VCaP (cell line): ENCODE measurements at regions not wholly inside any gene's neighbourhood (a gene's known extent, or its start where the extent isn't known, plus 50 kb on each side); places are given as distances from the start of the nearest gene placed in this dataset.

Source experiments
- H3K27ac ChIP-seq: fragments of 450-650 bp; 2 replicates; pipeline ENCODE4 v1.5.1; 2017
- TF ChIP-seq, protein P1 (sequence below): fragments of 450-650 bp; conservative IDR thresholded peaks from 2 replicates; pipeline ENCODE4 v1.5.1; 2017; ENCODE audit warnings: mild to moderate bottlenecking, moderate library complexity

DNA sequence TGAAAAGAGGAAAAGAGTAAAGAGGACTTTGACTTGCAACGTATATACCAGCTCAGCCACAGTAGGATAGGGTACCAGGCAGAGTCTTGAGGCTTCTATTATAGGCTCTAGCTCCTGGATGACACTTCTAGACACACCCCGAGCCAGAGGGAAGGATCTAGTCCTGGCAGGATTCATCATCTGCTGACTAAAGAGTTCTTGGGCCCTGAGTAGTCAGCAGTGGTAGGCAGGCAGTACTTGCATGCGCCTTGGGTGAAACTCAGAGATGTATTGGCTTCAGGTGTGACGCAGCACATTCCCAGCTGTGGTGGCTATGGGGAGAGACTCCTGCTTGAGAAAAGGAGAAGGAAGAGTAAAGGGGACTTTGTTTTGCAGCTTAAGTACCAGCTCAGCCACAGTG, 162.3 kb upstream of the APP start:
- TF ChIP-seq, protein P1, sequence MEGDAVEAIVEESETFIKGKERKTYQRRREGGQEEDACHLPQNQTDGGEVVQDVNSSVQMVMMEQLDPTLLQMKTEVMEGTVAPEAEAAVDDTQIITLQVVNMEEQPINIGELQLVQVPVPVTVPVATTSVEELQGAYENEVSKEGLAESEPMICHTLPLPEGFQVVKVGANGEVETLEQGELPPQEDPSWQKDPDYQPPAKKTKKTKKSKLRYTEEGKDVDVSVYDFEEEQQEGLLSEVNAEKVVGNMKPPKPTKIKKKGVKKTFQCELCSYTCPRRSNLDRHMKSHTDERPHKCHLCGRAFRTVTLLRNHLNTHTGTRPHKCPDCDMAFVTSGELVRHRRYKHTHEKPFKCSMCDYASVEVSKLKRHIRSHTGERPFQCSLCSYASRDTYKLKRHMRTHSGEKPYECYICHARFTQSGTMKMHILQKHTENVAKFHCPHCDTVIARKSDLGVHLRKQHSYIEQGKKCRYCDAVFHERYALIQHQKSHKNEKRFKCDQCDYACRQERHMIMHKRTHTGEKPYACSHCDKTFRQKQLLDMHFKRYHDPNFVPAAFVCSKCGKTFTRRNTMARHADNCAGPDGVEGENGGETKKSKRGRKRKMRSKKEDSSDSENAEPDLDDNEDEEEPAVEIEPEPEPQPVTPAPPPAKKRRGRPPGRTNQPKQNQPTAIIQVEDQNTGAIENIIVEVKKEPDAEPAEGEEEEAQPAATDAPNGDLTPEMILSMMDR = no peak
- H3K27ac ChIP-seq = no peak overlapping the region

DNA sequence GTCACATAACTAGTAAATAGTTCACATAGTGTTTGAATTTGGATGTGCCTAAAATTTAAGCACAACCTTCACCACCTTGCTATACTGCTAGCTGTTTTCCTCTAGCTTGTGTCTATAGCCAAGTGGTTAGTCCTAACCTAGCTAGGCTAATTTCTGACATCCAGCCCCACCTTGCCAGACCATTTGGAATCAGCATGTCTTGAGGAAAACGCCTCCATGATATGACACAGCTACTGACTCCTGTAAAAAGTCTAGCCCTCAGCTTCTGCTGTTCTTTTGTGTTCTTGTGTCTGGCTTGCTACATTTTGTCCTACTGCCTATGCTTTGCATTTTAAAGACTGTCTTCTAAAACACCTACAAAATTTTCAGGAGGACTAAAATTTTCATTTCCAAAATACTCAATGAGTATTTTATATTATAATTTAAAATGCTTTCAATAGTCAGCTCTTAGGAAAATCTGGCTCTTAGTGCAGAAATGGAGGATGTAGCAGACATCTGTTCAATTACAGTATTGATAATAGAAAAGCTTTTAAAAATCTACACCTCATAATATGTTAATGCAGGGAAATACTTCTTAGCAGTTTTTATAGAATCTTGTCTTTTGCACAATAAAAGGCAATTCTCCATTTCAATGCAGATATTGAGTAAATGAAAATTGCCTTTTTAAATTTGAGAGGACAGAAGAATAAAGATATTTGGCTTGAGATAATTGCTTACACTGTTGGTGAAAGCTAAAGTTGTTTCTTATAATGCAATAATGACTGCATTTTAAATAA, 160.8 kb upstream of the APP start:
- TF ChIP-seq, protein P1 = no peak
- H3K27ac ChIP-seq = no peak overlapping the region

GRCh38 chr21:26320596-26320995, 150.0 kb upstream of the APP start:
- TF ChIP-seq, protein P1 = no peak
- no peak overlapping the region for H3K27ac ChIP-seq

DNA sequence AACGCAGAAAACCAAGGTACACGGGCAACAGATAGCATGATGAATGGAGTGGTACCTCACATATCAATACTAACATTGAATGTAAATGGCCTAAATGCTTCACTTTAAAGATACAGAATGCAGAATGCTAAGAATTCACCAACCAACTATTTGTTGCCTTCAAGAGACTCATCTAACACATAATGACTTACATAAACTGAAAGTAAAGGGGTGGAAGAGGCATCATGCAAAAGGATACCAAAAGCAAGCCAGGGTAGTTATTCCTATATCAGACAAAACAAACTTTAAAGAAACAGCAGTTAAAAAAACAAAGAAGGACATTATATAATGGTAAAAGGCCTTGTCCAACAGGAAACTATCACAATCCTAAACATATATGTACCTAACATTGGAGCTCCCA, 137.1 kb upstream of the APP start:
- TF ChIP-seq, protein P1 = no peak
- H3K27ac ChIP-seq = no peak overlapping the region

- no peak overlapping the region for H3K27ac ChIP-seq
- TF ChIP-seq, protein P1 = no peak
Observed at GRCh38 chr21:26297851-26298250, 127.3 kb upstream of the APP start.

DNA sequence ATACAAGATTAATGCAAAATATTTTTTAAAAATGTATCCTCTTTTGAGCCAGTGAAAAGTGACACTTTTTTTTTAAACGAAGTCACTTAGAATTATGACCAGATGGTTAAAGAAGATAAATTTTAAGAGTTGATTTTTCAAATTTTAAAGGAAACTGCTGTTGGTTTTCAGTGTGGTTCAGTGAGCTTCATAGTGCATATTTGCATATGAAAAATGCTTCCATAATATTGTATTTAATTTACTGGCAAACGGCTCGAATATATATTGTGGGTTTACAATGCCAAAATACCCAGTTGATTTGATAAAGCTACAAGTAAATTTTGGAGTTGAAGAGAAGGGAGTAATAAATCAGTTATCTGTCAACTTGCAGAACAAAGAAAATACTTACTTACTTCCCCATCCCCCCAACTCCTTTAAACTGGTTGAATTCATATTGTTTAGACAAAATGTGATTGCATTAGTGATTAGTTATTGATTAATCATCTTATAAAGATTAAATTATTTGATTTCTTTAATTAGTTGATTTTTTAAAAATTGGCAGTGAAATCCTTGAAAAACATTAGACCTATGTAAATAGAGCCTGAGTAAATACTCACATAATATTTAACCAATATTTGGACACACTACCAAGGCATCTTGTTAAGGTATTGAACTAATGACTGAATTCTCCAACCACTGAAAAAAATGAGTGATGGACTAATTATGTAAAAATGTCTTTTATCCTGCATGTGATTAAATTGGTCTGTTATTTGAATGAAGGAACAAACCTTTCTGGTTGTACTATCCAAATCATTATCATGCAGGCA, 122.8 kb upstream of the APP start:
- TF ChIP-seq, protein P1 = no peak
- H3K27ac ChIP-seq = peak overlapping the region; percentile 37

DNA sequence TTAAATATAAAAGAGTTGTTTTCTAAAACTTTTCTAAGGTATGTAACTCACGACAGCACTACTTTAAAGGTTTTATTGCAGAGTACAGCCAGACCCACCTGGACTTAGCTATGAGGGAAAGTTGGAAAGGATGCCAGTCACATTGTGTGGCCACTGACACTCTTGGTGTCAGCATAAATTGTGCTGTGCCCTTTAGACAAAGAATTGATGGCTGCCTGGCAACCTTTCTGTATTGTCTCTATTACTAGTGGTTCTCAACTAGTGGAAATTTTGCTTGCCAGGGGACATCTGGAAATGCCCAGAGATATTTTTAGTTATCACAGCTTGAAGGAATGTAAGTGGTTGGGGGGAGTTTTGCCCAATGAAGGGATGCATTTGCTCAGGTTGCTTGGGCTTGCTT, 117.5 kb upstream of the APP start:
- H3K27ac ChIP-seq = no peak overlapping the region
- TF ChIP-seq, protein P1 = no peak
